Transverse colon (tissue), 4 donors: ENCODE measurements at regions not wholly inside any gene's neighbourhood (a gene's known extent, or its start where the extent isn't known, plus 50 kb on each side); places are given as distances from the start of the nearest gene placed in this dataset.

Source experiments
- POLR2AphosphoS5 ChIP-seq, 3 donors: sonication (generic); formaldehyde crosslinking; IDR thresholded peaks; one replicate each; pipeline ENCODE4 v1.6.1; 2016; ENCODE audit warnings: antibody characterized with exemption in 3 of 3
- TF ChIP-seq, protein P1 (sequence below), 5 experiments: fragments of 200-600 bp in 3 of 5; fragments of 450-650 bp in 2 of 5; sonication (generic) in 3 of 5; IDR thresholded peaks; 1 replicate in 2 of 5; 2 replicates in 3 of 5; pipeline ENCODE4 v1.5.1; 2016 to 2017; ENCODE audit warnings: antibody characterized with exemption in 5 of 5, inconsistent platforms in 3 of 5, mild to moderate bottlenecking in 2 of 5, moderate library complexity in 1 of 5

DNA sequence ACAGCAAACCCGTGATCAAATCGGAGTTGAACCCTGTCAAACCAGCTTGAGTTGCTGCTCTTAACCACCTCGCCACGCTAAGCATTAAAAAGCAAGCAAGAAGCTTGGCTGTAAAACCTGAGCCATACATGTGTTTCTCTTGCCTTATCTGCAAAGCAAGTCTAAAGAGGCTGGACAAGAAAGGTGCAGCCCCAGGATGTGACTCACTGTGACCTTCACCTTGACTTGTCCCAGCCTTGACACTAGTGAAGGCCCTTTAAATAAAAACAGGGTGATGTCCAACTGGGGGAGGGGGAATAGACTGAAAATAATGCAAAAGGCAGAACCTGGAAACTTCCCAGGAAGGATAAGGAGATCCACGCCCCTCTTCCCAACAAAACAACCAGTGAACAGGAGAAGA, 127.6 kb upstream of the NPAS2 start:
- TF ChIP-seq, protein P1, sequence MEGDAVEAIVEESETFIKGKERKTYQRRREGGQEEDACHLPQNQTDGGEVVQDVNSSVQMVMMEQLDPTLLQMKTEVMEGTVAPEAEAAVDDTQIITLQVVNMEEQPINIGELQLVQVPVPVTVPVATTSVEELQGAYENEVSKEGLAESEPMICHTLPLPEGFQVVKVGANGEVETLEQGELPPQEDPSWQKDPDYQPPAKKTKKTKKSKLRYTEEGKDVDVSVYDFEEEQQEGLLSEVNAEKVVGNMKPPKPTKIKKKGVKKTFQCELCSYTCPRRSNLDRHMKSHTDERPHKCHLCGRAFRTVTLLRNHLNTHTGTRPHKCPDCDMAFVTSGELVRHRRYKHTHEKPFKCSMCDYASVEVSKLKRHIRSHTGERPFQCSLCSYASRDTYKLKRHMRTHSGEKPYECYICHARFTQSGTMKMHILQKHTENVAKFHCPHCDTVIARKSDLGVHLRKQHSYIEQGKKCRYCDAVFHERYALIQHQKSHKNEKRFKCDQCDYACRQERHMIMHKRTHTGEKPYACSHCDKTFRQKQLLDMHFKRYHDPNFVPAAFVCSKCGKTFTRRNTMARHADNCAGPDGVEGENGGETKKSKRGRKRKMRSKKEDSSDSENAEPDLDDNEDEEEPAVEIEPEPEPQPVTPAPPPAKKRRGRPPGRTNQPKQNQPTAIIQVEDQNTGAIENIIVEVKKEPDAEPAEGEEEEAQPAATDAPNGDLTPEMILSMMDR (IDR thresholded peaks at IDR 0.05): no peak
- TF ChIP-seq POLR2AphosphoS5 (IDR thresholded peaks at IDR 0.05): no peak
